ENCODE measurements at regions not wholly inside any gene's neighbourhood (a gene's known extent, or its start where the extent isn't known, plus 50 kb on each side); places are given as distances from the start of the nearest gene placed in this dataset.
A peak's percentile ranks its signal among the peaks of the same experiment; 100 is the strongest.
"Not testable (repeated sequence)": the region's sequence is repeated elsewhere in the genome, so short reads cannot be mapped to it uniquely, and the experiment has no call there.

GRCh38 chrX:13489454-13489853 is 79.9 kb upstream of the EGFL6 start:
- TF ChIP-seq CTCF (conservative IDR thresholded peaks at IDR 0.05) (no peak), ZFX (IDR thresholded peaks at IDR 0.05) (no peak)
- H3K27ac ChIP-seq: no peak overlapping the region

- H3K27ac ChIP-seq: no peak overlapping the region; the same call in 1 of the 2 replicates
- TF ChIP-seq ZFX (IDR thresholded peaks at IDR 0.05): no peak
- peak; percentile 61 for TF ChIP-seq CTCF (conservative IDR thresholded peaks at IDR 0.05)
These were observed 81.5 kb upstream of the EGFL6 start for GRCh38 chrX:13487731-13488505.

- TF ChIP-seq ZFX (IDR thresholded peaks at IDR 0.05) (no peak), CTCF (conservative IDR thresholded peaks at IDR 0.05) (no peak)
- H3K27ac ChIP-seq: no peak overlapping the region
These were observed 84.2 kb upstream of the EGFL6 start for GRCh38 chrX:13485167-13485566.

- no peak overlapping the region for H3K27ac ChIP-seq
- TF ChIP-seq CTCF (conservative IDR thresholded peaks at IDR 0.05): no peak
- no peak for TF ChIP-seq ZFX (IDR thresholded peaks at IDR 0.05)
These were observed 85.6 kb upstream of the EGFL6 start for GRCh38 chrX:13483773-13484172.

GRCh38 chrX:13482746-13483541 is 86.5 kb upstream of the EGFL6 start:
- TF ChIP-seq ZFX (IDR thresholded peaks at IDR 0.05) (no peak), CTCF (conservative IDR thresholded peaks at IDR 0.05) (no peak)
- no peak overlapping the region for H3K27ac ChIP-seq

GRCh38 chrX:13480780-13481179 is 88.6 kb upstream of the EGFL6 start:
- H3K27ac ChIP-seq: not testable (repeated sequence)

DNA sequence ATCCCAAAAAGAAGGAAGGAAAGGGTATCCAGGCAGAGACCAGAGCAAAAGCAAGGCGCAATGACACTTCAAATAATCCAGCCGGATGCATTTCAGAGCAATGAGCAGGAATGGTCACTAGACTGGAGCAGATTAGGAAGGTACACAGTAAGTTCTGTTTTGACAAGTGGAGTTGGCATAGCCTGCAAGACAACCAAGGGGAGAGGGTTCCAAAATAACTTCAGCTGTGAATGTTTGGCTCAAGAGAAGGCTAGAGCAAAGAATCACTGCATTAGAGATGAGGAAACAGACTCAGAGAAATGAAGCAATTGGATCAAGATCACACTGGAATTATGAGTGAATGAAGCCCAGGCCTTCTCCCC is 90.0 kb upstream of the EGFL6 start:
- TF ChIP-seq CTCF (conservative IDR thresholded peaks at IDR 0.05) (no peak), ZFX (IDR thresholded peaks at IDR 0.05) (no peak)
- H3K27ac ChIP-seq: 0 out of 2 replicates have a peak overlapping the region, but pooled peaks have one; percentile 16
